ENCODE measurements at regions not wholly inside any gene's neighbourhood (a gene's known extent, or its start where the extent isn't known, plus 50 kb on each side); places are given as distances from the start of the nearest gene placed in this dataset.

- TF ChIP-seq CTCF (conservative IDR thresholded peaks at IDR 0.05; ENCODE audit: low read depth, low read length) (no peak), POLR2A (IDR thresholded peaks at IDR 0.05; ENCODE audit: low read depth, low read length) (no peak)
These were observed 352.8 kb upstream of the FAT3 start for GRCh38 chr11:91871791-91872190.

Measured in IMR-90 (cell line).